GM23338 (cell line): ENCODE measurements at regions not wholly inside any gene's neighbourhood (a gene's known extent, or its start where the extent isn't known, plus 50 kb on each side); places are given as distances from the start of the nearest gene placed in this dataset.

Source experiments
- ATAC-seq: fragments of 200-7000 bp; cut with Tn5 transposase; 3 replicates; pipeline ENCODE4 v1.9.1; 2020
- DNase-seq: peaks from one replicate; pipeline ENCODE4 v3.0.0-alpha.2; 2015; ENCODE audit warnings: low spot score
- H2AFZ ChIP-seq: fragments of 200-600 bp; sonication (generic); 2 replicates; pipeline ENCODE4 v1.8.0; 2016; ENCODE audit warnings: antibody characterized with exemption, mild to moderate bottlenecking, moderate library complexity
- H3F3A ChIP-seq: fragments of 200-600 bp; sonication (generic); replicated peaks from 2 replicates; pipeline ENCODE4 v1.8.0; 2017; ENCODE audit warnings: antibody characterized with exemption, mixed run types, low read depth
- H3K27ac ChIP-seq: fragments of 200-600 bp; sonication (generic); 2 replicates; pipeline ENCODE4 v1.6.1; 2016; ENCODE audit warnings: low read depth
- H3K27me3 ChIP-seq: fragments of 200-600 bp; sonication (generic); 2 replicates; pipeline ENCODE4 v1.8.0; 2016; ENCODE audit warnings: mild to moderate bottlenecking, mixed run types, moderate library complexity; ENCODE audit not compliant: insufficient read depth
- H3K36me3 ChIP-seq: fragments of 200-600 bp; sonication (generic); 2 replicates; pipeline ENCODE4 v1.8.0; 2016; ENCODE audit warnings: mild to moderate bottlenecking; ENCODE audit not compliant: insufficient read depth
- H3K4me1 ChIP-seq: fragments of 200-600 bp; sonication (generic); 2 replicates; pipeline ENCODE4 v1.8.0; 2016; ENCODE audit warnings: mild to moderate bottlenecking, moderate library complexity; ENCODE audit not compliant: insufficient read depth
- H3K4me2 ChIP-seq: fragments of 200-600 bp; sonication (generic); 2 replicates; pipeline ENCODE4 v1.7.1; 2017; ENCODE audit warnings: mixed run types
- H3K4me3 ChIP-seq: fragments of 200-600 bp; sonication (generic); 2 replicates; pipeline ENCODE4 v1.6.1; 2016; ENCODE audit warnings: mixed run types
- H3K79me2 ChIP-seq: fragments of 200-600 bp; sonication (generic); replicated peaks from 2 replicates; pipeline ENCODE4 v1.8.0; 2017; ENCODE audit warnings: mild to moderate bottlenecking; ENCODE audit not compliant: insufficient read depth
- H3K9me2 ChIP-seq: fragments of 200-600 bp; sonication (generic); 2 replicates; pipeline ENCODE4 v1.8.0; 2017; ENCODE audit not compliant: insufficient read depth
- H4K20me1 ChIP-seq: fragments of 200-600 bp; sonication (generic); replicated peaks from 2 replicates; pipeline ENCODE4 v1.8.0; 2017; ENCODE audit warnings: mild to moderate bottlenecking; ENCODE audit not compliant: insufficient read depth
- H3K27ac Mint-ChIP-seq: 2 replicates; pipeline ENCODE4 v1.8.0; 2020; ENCODE audit warnings: inconsistent platforms, mild to moderate bottlenecking, moderate library complexity, mixed read lengths
- H3K27me3 Mint-ChIP-seq: 3 replicates; pipeline ENCODE4 v1.8.0; 2022; ENCODE audit warnings: low read depth, mild to moderate bottlenecking, moderate library complexity, mixed read lengths, inconsistent platforms; ENCODE audit not compliant: insufficient read depth, poor library complexity
- H3K36me3 Mint-ChIP-seq: 3 replicates; pipeline ENCODE4 v1.8.0; 2021; ENCODE audit warnings: low read depth, mild to moderate bottlenecking, inconsistent platforms, moderate library complexity, mixed read lengths
- H3K4me1 Mint-ChIP-seq: 3 replicates; pipeline ENCODE4 v1.8.0; 2020; ENCODE audit warnings: mild to moderate bottlenecking, inconsistent platforms, mixed read lengths
- H3K4me3 Mint-ChIP-seq: 3 replicates; pipeline ENCODE4 v1.8.0; 2021; ENCODE audit warnings: moderate library complexity, mild to moderate bottlenecking, inconsistent platforms, mixed read lengths
- H3K9me3 Mint-ChIP-seq: 3 replicates; pipeline ENCODE4 v1.8.0; 2020; ENCODE audit warnings: moderate library complexity, mild to moderate bottlenecking, inconsistent platforms, mixed read lengths
- CREB1 ChIP-seq: fragments of 250-450 bp; sonication (Bioruptor Pico); IDR thresholded peaks from 2 replicates; pipeline ENCODE4 v1.5.0; 2020; ENCODE audit warnings: low read depth, mild to moderate bottlenecking, moderate library complexity
- ETS1 ChIP-seq: IDR thresholded peaks from 2 replicates; pipeline ENCODE4 v1.6.1; 2016; ENCODE audit warnings: antibody characterized with exemption
- EZH2 ChIP-seq: fragments of 200-600 bp; sonication (generic); IDR thresholded peaks from one replicate; pipeline ENCODE4 v1.8.0; 2017; ENCODE audit warnings: antibody characterized with exemption, mild to moderate bottlenecking, low read depth; ENCODE audit not compliant: unreplicated experiment
- EZH2phosphoT487 ChIP-seq: fragments of 200-600 bp; sonication (generic); IDR thresholded peaks from one replicate; pipeline ENCODE4 v1.8.1; 2018; ENCODE audit warnings: antibody characterized with exemption; ENCODE audit not compliant: unreplicated experiment
- NANOG ChIP-seq: IDR thresholded peaks from 2 replicates; pipeline ENCODE4 v1.6.1; 2016; ENCODE audit warnings: antibody characterized with exemption, borderline replicate concordance
- POLR2AphosphoS5 ChIP-seq: IDR thresholded peaks from 2 replicates; pipeline ENCODE4 v1.6.1; 2016; ENCODE audit warnings: antibody characterized with exemption, low read depth
- STAT1 ChIP-seq: IDR thresholded peaks from one replicate; pipeline ENCODE4 v1.6.1; 2016; ENCODE audit warnings: antibody characterized with exemption; ENCODE audit not compliant: unreplicated experiment
- ZNF114 ChIP-seq: fragments of 250-450 bp; sonication (Bioruptor Pico); IDR thresholded peaks from 2 replicates; pipeline ENCODE4 v1.5.0; 2020; ENCODE audit warnings: mild to moderate bottlenecking, moderate library complexity
- ZNF331 ChIP-seq: fragments of 250-450 bp; sonication (Bioruptor Pico); IDR thresholded peaks from 2 replicates; pipeline ENCODE4 v1.5.0; 2020; ENCODE audit warnings: low read depth, mild to moderate bottlenecking, moderate library complexity
- ZNF462 ChIP-seq: fragments of 250-450 bp; sonication (Bioruptor Pico); IDR thresholded peaks from 2 replicates; pipeline ENCODE4 v1.5.0; 2020; ENCODE audit warnings: mild to moderate bottlenecking, moderate library complexity
- TF ChIP-seq, protein P1 (sequence below), 2 experiments: fragments of 200-600 bp in 1 of 2; sonication (generic) in 1 of 2; conservative IDR thresholded peaks; 2 replicates each; pipeline versions ENCODE4 v1.5.1 to v1.6.1; 2016 to 2017; ENCODE audit warnings: antibody characterized with exemption in 2 of 2, low read depth in 2 of 2, mild to moderate bottlenecking in 2 of 2, moderate library complexity in 1 of 2
- TF ChIP-seq, protein P2 (sequence below): IDR thresholded peaks from one replicate; pipeline ENCODE4 v1.6.1; 2018; ENCODE audit warnings: antibody characterized with exemption; ENCODE audit not compliant: unreplicated experiment

GRCh38 chr7:116093516-116094301 lies 63.1 kb upstream of the TFEC start:
- Histone ChIP-seq H3K79me2 (no peaks in the 10 kb centered on the region), H3K4me1 (no peaks in the 10 kb centered on the region), H2AFZ (no peak overlapping the region), H3K27ac (no peak overlapping the region), H4K20me1 (no peaks in the 10 kb centered on the region), H3K27me3 (no peaks in the 10 kb centered on the region), H3F3A (no peaks in the 10 kb centered on the region), H3K36me3 (no peaks in the 10 kb centered on the region), H3K4me2 (no peak overlapping the region), H3K9me2 (no peaks in the 10 kb centered on the region), H3K4me3 (no peak overlapping the region)
- H3K27me3 Mint-ChIP-seq, result peaks cover 2% of the 10 kb centered on the region
- no peaks in the 10 kb centered on the region for H3K36me3 Mint-ChIP-seq
- H3K4me3 Mint-ChIP-seq, result no peak overlapping the region
- no peak for ATAC-seq
- no peak for TF ChIP-seq EZH2
- TF ChIP-seq, protein P1, sequence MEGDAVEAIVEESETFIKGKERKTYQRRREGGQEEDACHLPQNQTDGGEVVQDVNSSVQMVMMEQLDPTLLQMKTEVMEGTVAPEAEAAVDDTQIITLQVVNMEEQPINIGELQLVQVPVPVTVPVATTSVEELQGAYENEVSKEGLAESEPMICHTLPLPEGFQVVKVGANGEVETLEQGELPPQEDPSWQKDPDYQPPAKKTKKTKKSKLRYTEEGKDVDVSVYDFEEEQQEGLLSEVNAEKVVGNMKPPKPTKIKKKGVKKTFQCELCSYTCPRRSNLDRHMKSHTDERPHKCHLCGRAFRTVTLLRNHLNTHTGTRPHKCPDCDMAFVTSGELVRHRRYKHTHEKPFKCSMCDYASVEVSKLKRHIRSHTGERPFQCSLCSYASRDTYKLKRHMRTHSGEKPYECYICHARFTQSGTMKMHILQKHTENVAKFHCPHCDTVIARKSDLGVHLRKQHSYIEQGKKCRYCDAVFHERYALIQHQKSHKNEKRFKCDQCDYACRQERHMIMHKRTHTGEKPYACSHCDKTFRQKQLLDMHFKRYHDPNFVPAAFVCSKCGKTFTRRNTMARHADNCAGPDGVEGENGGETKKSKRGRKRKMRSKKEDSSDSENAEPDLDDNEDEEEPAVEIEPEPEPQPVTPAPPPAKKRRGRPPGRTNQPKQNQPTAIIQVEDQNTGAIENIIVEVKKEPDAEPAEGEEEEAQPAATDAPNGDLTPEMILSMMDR (conservative IDR thresholded peaks at IDR 0.05; ENCODE audit: low read depth in 2 of 2), result no peak
- no peak for TF ChIP-seq CREB1 (CRISPR knock-in tag)
- no peak for TF ChIP-seq POLR2AphosphoS5
- TF ChIP-seq ZNF114, result no peak
- no peak for TF ChIP-seq NANOG
- no peak for TF ChIP-seq ETS1
- no peak for TF ChIP-seq ZNF331 (CRISPR knock-in tag)
- TF ChIP-seq STAT1, result no peak
- TF ChIP-seq, protein P2, sequence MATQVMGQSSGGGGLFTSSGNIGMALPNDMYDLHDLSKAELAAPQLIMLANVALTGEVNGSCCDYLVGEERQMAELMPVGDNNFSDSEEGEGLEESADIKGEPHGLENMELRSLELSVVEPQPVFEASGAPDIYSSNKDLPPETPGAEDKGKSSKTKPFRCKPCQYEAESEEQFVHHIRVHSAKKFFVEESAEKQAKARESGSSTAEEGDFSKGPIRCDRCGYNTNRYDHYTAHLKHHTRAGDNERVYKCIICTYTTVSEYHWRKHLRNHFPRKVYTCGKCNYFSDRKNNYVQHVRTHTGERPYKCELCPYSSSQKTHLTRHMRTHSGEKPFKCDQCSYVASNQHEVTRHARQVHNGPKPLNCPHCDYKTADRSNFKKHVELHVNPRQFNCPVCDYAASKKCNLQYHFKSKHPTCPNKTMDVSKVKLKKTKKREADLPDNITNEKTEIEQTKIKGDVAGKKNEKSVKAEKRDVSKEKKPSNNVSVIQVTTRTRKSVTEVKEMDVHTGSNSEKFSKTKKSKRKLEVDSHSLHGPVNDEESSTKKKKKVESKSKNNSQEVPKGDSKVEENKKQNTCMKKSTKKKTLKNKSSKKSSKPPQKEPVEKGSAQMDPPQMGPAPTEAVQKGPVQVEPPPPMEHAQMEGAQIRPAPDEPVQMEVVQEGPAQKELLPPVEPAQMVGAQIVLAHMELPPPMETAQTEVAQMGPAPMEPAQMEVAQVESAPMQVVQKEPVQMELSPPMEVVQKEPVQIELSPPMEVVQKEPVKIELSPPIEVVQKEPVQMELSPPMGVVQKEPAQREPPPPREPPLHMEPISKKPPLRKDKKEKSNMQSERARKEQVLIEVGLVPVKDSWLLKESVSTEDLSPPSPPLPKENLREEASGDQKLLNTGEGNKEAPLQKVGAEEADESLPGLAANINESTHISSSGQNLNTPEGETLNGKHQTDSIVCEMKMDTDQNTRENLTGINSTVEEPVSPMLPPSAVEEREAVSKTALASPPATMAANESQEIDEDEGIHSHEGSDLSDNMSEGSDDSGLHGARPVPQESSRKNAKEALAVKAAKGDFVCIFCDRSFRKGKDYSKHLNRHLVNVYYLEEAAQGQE, result no peak
- no peak for TF ChIP-seq ZNF462 (CRISPR knock-in tag)
- TF ChIP-seq EZH2phosphoT487, result no peak
- H3K27ac Mint-ChIP-seq, result no peak overlapping the region
- H3K4me1 Mint-ChIP-seq, result no peaks in the 10 kb centered on the region
- no peaks in the 10 kb centered on the region for H3K9me3 Mint-ChIP-seq
- DNase-seq, result no peak
